Amniotic epithelial cell (primary cell): ENCODE measurements at regions not wholly inside any gene's neighbourhood (a gene's known extent, or its start where the extent isn't known, plus 50 kb on each side); places are given as distances from the start of the nearest gene placed in this dataset.

Experiments used
- DNase-seq: peaks from one replicate; pipeline ENCODE4 v3.0.0-alpha.2; 2010; ENCODE audit warnings: low read depth

DNA sequence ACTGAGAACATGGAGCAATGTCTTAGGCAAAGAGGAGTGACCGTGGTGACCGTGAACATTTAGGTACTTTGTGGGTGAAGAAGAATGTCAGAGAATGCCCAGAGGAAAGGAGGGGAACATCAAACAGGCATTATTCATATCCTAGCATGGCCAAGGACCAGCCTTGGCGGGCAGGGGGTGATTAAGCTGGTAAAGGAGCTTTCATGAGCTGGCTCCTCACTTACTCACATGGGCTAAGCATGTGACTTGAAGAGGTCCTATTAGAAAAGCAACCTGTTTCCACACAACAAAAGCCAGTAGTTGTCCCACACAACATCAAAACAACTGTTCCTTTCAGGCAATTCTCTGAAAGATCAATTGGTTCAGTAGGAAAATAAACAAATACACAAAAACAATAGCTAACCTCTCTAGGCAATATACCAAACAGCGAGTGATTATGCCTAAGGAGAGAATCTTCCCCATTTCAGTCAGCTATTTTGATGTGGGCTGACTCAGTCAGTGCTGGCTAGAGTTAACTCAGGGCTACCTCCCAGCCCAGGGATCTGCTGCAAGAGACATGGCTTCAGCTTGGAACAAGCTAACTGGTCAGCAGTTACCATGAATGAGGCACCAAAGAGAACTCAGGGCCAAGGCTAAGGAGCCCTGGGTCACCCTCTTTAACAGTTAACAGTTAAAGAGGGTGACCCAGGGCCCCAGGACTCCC, 283.5 kb downstream of the ARHGAP12 start:
- DNase-seq = peak; percentile 31

DNA sequence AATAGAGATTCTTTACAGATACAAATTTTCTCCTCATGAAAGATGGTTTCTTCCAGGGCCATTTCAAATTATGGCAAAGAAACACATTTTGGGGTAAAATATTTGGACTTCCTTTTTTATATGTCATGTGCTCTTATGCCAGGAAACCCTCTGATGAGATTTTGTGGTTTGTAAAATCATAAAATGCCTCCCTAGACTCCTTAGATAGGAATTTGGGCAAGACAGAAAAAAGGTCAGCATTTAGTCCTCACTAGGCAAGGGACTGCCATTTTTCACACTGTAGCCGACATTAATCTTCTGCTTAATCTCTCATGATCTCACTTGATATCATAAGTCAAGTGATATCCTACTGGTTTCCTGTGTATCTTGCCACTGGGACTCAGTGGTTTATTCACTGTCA, 286.4 kb downstream of the ARHGAP12 start:
- no peak for DNase-seq

DNA sequence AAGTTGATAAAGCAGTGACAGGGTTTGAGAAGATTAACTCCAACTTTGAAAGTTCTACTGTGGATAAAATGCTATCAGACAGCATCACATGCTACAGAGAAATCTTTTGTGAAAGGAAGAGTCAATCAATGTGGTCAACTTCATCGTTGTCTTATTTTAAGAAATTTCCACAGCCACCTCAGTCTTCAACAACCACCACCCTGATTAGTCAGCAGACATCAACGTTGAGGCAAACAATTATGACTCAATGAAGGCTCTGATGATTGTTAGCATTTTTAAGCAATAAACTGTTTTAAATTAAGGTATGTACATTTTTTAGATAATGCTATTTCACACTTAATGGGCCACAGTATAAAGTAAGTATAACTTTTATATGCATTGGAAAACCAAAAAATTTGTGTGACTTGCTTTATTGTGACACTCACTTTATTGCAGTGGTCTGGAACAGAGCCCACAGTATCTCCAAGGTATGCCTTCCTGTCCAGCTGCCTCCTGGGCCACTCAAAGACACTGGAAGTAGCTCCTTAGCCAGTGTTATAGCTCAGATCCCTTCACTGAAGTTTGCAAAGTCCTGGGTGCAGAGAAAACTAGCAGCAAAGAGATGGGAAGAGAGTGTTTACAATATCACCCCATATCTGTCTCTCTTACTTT, 293.1 kb downstream of the ARHGAP12 start:
- peak; percentile 55 for DNase-seq

DNA sequence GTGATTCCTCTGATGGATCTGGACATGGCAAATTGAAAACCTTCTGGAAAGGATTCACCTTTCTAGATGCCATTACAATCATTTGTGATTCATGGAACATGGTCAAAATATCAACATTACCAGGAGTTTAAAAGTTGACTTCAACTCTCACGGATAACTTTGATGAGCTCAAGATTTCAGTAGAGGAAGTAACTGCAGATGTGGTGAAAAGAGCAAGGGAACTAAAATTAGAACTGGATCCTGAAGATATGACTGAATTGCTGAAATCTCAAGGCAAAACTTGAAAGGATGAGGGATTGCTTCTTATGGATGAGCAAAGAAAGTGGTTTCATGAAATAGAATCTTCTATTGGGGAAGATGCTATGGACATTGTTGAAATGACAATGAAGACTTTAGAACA, 293.6 kb downstream of the ARHGAP12 start:
- no peak for DNase-seq

DNA sequence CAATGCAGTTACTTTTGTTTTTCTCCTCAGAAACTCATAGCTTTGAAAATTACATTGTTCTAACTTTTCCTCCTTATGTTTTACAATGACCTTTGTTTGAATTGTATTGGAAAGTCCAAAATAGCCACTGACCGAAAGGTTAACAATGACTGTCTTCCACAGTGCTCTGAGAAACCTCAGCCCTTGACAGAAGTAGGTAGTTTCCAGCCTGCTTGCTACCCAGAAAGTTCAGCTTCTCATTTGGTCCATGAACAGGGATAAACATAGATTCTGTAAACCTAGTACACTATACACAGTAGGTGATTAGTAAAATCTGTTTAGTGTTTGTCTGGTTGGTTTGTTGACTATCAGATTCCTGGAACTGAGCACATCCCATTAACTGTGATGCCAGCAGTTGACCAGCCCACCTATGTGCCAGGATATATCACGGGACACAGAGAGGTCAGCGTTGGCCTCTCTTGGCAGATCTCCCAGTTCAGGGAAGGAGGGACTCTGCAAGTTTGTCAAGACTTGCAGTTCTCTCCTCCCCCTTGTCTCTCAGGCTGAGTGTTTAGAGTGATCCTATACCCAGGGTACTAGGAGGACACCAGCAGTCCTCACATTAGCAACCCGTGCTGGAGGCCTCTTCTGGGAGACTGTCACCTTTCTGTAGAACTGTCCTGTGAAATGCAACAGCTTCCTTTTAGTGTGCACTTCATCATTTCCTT, 297.6 kb downstream of the ARHGAP12 start:
- peak; percentile 81 for DNase-seq

DNA sequence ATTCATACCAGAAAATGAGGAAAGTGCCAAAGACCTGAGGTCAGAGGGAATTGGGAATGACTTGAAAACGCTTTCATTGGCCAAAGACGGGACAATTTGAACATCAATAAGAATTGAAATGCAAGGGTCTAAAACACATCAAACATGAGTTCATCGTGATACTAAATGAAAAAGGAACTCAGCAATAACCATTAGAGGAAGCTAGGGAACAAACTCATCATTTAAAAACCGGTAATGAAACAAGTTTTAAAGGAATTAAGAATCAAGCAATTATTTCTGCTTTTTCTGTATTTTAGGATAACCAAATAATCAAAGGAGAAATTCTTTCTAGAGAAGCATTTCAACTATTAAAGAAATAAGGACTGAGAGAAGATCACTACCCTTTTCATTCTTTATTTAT, 303.1 kb downstream of the ARHGAP12 start:
- DNase-seq = no peak

DNA sequence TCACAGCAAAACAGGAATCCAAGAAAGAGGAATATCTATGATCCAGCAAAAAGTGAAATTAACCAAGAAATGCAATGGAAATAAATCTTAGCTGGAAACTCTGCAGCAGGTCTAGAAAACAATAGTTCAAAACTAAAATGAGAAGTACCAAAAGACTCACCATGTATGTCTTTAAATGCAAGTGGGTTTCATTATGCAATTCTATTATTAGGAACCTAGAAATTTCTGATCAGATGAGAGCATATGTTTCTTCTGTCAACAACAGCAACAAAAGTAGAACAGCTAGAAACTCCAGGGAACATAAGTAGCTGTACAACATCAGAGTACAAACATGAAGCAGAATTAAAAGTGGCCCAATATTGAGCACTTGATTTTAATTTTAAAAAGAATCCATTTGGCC, 304.0 kb downstream of the ARHGAP12 start:
- no peak for DNase-seq

DNA sequence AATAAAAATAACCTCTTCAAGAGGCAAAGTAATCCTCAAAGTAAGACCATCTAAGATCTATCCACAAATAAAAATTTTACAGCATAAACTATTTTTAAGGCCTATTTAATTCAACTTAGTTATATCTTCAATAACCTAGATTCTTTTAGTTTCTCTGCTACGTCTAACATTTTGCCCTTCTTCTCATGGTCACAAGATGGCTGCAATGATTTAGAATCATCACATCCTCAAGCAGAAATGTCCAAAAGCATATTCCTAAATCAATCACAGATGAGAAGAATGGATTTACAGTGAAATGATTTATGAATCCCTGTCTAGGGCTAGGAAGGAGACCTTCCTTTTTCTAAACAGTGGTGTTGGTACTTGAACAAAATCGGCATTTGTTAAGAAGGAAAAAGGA, 304.7 kb downstream of the ARHGAP12 start:
- DNase-seq = no peak

DNA sequence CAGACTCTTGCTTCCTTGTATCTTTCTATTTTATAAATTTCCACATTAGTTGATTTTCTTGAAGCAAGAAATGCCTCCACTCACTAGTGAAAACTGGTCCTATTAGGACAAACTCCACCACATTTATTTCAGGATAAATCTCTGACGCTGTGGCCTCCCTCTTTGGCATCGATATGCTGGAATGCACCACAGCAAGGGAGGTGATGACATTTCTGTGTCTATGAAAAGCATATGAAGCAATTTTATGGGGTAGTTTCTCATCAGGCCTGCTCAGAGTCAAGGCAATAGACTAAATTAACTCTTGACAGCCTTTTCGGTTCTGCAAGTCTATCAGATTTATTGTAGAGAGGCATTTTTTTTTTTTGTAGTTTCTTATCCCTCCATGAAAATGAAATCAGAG, 304.4 kb downstream of the ZEB1 start:
- DNase-seq = peak; percentile 54

DNA sequence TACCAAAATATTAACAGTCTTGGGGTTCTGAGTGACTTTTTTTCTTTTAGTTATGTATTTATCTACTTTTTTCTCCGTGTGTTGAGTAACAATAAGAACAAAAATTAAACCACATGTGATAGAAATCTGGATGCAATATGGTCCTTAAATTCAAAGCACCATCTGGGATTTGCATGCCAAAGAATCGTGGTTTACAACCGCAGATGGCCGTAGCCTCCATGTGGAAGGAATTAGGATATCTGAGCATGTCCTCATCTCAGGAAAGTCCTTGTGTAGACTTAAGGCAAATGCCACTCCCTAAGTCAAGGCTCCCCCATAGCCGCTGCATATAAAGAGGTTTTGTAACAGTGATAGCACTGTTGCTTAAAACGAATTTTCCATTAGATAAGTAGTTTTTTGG, 304.0 kb downstream of the ZEB1 start:
- peak; percentile 24 for DNase-seq

DNA sequence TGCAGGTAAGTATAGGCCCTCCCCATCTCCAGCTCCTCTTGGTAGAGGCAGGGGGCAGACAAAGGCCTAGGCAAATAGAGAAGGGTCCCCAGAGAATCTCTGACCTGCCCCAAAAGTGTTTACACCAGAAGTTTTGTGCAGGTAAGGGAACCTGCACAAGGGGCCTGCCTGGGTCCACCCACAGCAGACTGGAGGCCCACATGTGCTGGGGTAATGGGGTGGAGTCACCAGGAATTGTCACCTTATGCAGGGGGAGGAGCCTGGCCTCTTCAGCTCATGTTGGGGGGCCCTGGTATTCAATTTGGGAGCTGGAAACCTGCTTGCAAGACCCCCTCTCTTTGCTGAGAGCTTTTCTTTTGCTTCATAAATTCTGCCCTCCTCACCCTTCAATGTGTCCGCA, 302.7 kb downstream of the ZEB1 start:
- no peak for DNase-seq

DNA sequence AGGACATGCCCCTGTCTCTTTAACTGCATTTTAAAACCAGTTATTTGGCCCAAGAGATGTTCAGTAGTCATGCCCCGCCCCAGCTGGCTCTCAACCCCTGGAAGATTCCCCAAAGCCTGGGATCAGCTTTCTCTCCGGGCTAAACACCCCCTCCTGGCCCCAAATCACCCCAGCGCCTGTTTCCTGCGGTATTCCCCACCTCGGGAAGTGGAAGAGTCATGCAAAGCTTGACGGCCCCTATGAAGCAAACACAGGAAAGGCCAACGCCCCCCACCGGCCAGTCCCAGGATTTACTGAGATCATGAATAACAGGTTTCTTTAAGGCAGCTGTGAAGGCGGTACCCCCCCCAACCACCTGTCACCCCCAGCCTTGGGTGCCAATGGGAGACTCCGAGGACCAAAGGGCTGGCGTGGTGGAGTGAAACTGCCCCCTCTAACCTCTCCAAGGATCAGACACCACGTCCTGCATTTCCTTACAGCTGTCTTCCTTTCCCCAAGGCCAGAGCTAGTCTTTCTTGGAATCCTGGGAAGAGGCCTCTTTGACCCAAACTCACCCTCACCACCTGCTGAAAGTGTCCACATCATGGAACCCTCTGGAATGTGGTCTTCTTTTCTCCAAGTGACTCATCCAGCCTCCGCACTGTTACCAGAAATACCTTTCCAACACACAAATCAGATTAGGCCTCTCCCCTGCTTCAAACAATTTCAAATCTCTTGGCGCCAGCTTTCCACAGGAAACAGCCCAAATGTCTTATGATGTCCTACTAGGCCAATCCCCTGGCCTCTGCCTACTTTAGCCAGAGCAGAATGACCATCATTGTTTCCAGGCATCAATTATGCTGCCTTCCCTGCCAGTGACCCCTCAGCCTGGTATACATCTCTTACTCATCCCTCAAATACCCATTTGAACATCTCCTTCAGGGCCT, 301.5 kb downstream of the ZEB1 start:
- DNase-seq = peak; percentile 75

DNA sequence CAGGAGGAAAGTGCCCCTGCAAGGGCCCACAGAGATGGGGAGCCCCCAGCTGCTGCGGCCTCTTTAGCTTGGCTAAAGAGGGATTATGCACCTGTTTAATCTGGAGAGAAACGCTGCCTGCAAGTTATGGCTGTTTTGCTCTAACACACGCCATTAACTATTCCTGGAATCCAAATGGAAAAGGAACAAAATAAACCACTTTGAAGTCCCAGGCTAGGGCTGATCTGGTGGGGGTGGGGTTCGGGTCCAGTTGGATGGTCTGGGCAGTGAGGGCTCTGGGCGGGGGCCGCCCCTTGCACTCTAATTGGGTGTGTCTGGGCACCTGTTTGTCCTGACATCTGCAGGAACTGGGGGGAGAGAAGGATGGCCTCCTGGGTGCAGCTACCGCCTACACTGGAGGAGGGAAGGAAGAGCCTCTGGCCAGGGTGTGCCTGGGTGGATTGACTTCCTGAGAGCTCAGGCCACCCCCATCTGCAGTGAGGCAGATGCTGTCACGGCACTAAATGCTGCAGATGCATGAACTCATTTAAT, 300.6 kb downstream of the ZEB1 start:
- no peak for DNase-seq

DNA sequence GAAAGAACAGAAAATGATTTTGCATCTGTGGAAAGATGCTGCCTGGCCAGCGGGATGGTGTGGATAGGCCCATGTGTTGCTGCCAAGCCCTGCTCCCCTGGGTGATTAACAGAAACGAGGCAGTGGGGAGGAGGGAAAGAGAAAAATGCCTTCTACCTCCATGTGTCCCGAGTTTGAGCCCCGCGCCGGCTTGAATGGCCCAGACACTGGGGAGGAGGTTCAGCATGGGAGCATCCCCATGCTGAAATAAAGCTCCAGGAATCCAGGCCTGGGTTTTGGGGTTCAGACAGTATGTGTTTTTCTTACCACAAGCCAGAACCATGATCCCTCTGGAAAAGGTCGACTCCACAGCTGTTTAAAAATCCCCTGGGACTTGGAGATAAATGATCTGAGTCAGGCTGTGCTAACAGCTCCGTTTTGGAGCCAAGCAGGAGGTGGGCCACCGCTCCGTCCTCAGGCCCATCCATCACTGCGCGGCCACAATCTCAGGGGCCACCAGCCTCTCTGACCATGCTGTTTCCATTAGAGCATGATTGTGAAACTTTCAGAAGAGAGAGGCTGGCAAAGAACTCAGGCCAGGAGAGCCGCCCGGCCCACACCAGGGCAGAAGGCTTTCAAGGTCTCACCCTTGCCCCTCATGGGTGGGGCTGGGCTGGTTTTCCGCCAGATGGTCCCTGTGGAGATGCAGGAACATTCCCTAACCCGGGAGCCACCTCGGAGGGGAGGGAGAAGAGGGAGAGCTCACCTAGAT, 299.7 kb downstream of the ZEB1 start:
- peak; percentile 62 for DNase-seq

DNA sequence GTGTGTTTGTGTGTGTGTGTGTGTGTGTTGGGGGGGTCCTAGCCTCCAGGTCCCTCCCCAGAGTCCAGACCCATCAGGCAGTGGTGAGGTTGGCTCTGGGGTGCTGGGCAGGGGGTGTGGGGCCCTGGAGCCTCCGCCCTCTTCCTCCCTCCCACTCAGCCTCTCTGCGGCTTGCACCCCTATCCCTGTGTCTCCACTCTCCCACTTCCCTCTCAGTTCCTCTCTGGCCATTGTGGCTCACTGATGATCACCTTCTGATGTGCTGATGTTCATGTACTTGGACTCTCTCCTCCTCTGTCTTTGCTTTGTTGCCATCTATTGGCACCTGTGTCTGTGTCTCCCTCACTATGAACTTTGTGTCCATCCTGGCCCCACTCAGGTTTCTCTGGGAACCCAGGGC, 298.7 kb downstream of the ZEB1 start:
- DNase-seq = no peak

DNA sequence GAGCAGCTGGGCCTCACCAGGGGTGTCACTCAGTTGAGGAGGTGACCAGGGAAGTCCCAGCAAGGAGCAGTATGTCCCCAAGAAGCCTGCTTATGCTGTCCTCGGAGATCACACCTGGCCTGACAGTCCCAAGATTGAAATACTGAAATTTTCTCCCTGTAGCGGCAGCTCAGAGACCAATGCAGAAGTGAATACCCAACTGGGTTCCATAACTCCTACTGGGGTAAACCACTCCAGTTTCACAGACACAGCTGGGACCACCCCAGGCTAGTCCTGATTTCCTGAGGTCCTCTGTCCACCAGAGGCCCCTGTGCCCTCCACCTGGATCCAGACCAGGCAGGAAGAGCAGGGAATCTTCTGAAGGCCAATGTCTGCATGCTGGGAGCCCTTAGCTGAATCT, 298.1 kb downstream of the ZEB1 start:
- no peak for DNase-seq

DNA sequence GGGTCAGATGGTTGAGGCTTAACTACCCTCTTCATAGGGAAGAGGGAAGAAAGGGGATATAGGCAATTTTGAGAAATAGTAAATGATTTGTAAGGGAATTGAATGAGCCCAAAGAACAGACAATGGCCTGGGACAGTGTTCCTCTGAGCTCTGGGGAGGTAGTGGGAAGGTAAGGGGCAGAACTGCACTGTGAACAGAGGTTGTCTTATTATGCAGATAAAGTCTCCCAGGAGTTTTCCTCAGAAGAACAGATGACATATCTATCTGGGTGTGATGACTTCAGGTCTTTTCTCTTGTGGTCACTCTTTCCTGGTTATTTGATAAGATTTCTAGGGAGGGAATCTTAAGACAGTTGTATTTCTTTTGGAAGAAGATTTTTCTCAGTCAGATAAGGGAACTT, 296.1 kb downstream of the ZEB1 start:
- no peak for DNase-seq

DNA sequence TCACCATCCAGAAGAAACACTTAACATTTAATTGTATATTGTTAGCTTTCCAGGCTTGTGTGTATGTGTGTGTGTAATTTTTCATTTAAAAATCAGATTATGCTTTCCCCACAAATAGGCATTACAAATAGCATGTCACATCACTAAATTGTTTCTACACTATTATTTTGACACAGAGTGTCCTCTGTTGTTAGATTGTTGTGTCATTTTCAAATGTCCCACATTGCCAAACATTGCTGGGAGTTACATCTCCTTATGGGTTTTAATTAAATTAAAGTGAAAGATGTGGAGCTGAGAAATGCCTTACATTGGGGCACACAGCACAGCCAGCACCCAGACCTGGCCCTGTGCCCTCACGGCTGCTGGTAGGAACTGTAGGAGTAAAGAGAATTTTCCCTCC, 295.6 kb downstream of the ZEB1 start:
- DNase-seq = no peak

DNA sequence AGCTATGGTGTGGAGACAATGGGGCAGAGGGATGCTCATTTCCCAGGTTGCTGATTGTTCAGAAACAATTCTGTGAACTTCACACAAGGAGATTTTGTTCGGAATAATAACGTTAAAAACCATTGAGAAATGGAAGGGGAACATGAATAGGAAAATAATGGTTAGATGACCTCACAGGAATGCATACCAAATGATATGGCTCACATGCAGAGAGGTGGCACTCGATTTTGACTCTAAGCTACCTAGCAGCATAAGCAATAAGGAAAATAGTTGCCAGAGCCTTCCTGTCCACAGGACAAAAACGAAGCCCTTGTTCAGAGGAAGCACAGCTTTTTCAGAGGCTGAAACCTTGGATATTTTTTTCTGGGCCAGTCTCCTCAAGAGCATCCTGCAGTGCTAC, 293.1 kb downstream of the ZEB1 start:
- DNase-seq = no peak

DNA sequence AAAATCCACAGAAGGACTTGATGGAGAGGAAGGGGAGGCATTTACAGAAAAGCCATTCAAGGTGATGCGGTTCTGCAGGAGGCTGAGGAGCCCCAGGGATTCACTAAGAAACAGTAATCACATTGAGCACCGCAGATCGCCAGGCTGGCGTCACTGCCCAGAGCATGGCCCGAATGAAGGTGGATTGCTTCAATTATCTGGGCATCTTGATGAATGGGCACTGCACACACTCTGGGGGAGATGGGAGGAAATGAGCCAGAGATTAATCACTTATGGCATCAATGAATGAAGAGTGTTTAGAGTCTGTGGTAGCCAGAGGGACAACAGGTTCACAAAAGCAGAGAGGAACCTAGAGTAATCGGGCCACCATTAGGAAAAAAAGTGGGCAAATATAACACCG, 292.1 kb downstream of the ZEB1 start:
- no peak for DNase-seq

DNA sequence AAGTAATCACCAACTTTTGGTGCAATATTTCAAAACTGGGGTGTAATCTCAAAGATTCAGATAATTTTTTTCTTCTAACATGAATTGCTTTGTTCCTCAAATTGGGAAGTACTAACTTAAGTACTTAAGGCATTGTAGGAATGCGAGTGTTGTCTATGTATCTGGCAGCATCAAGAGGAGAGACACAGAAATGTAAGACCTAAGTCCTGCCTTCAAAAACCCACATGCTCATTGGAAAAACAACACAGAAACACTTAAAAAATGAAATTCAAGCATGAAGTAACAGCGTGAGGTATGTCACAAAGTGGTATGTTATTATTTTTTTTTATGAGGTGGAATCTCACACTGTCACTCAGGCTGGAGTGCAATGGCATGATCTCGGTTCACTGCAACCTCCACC, 288.5 kb downstream of the ZEB1 start:
- no peak for DNase-seq
